ENCODE measurements at regions not wholly inside any gene's neighbourhood (a gene's known extent, or its start where the extent isn't known, plus 50 kb on each side); places are given as distances from the start of the nearest gene placed in this dataset.

GRCh38 chr17:77320044-77320440 lies 179.3 kb downstream of the SEC14L1 start:
- no peak for TF ChIP-seq EP300 (IDR thresholded peaks at IDR 0.05; ENCODE audit: borderline replicate concordance)
- TF ChIP-seq MAX (IDR thresholded peaks at IDR 0.05), result no peak
- no peak for TF ChIP-seq USF1 (IDR thresholded peaks at IDR 0.05)

Data from Ishikawa (cell line).